ENCODE measurements at regions not wholly inside any gene's neighbourhood (a gene's known extent, or its start where the extent isn't known, plus 50 kb on each side); places are given as distances from the start of the nearest gene placed in this dataset.

DNA sequence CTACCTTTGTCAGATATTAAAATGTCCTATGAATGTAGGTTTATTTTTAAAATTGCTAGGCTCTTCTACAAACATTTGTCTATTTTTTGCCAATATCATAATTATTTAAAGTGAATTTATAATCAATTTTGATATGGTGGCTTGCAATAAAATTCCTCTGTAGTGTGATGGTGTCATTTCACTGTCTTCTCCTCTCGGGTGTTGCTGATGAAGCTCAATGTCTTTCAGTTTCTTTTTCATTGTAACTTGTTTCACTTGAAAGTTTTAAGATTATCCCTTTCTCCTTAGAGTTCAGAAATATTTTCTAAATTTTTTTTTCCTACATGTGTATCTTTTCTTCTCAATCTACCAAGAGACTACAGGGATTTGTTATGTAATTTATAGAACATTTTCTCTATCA is 267.1 kb upstream of the EDNRB start:
- H2AFZ ChIP-seq (ENCODE audit: low read length), result no peak overlapping the region
- CTCF ChIA-PET (ENCODE audit: low intra/inter-chr PET ratio, low total read pairs), result no interaction called here
- TF ChIP-seq SP4 (CRISPR knock-in tag; IDR thresholded peaks at IDR 0.05), result no peak
- TF ChIP-seq ZKSCAN1 (IDR thresholded peaks at IDR 0.05; ENCODE audit: low read length), result no peak
- no peak for TF ChIP-seq SAP130 (CRISPR knock-in tag; IDR thresholded peaks at IDR 0.05; ENCODE audit: low read depth)
- TF ChIP-seq KAT8 (CRISPR knock-in tag; IDR thresholded peaks at IDR 0.05), result no peak
- TF ChIP-seq, protein P1, sequence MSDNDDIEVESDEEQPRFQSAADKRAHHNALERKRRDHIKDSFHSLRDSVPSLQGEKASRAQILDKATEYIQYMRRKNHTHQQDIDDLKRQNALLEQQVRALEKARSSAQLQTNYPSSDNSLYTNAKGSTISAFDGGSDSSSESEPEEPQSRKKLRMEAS (IDR thresholded peaks at IDR 0.05), result no peak
- no peak for TF ChIP-seq ZBTB38 (CRISPR knock-in tag; IDR thresholded peaks at IDR 0.05)
- no peak for TF ChIP-seq ZNF891 (CRISPR knock-in tag; IDR thresholded peaks at IDR 0.05)
- TF ChIP-seq BHLHE40 (IDR thresholded peaks at IDR 0.05; ENCODE audit: low read length), result no peak
- no peak for TF ChIP-seq ZBTB8A (CRISPR knock-in tag; IDR thresholded peaks at IDR 0.05; ENCODE audit: borderline replicate concordance, low read depth)
- no peak for TF ChIP-seq ZNF547 (CRISPR knock-in tag; IDR thresholded peaks at IDR 0.05)
- no peak for TF ChIP-seq ZNF670 (CRISPR knock-in tag; IDR thresholded peaks at IDR 0.05; ENCODE audit: borderline replicate concordance)
- TF ChIP-seq ZNF468 (CRISPR knock-in tag; IDR thresholded peaks at IDR 0.05), result no peak
- TF ChIP-seq ZNF558 (CRISPR knock-in tag; IDR thresholded peaks at IDR 0.05; ENCODE audit: borderline replicate concordance), result no peak
- no peaks in the 10 kb centered on the region for H3K36me3 ChIP-seq (replicated peaks in 1 of 2; ENCODE audit: control insufficient read depth in 1 of 2, insufficient read depth in 2 of 2, low read length in 2 of 2)
- H3K27me3 ChIP-seq (ENCODE audit: control insufficient read depth in 1 of 2, insufficient read depth in 2 of 2, low read length in 2 of 2), result no peaks in the 10 kb centered on the region
- no TSS peak for BruUV-seq (replicated peaks)
- no peaks in the 10 kb centered on the region for H4K20me1 ChIP-seq (ENCODE audit: insufficient read depth, low read length)
- ATAC-seq (no peak), DNase-seq (ENCODE audit: low spot score) (no peak), FAIRE-seq (no peak)
- POLR2A ChIA-PET, result no interaction called here
- H3K79me2 ChIP-seq (ENCODE audit: insufficient read depth, low read length), result no peaks in the 10 kb centered on the region
- H3K4me3 ChIP-seq (replicated peaks in 1 of 3; ENCODE audit: insufficient read depth in 1 of 3, low read depth in 2 of 3, low read length in 3 of 3), result no peak overlapping the region
- WGBS (ENCODE audit: low lambda C conversion rate), result 0% methylated on average over 1 of the region's 1 CpG
- in situ Hi-C loops (cut with HindIII; ENCODE audit: extremely low pct_ligation_motif_present, low pct_unique_long_range_greater_than_20kb), result no loop called here
- no peaks in the 10 kb centered on the region for H3K9me3 ChIP-seq (ENCODE audit: low read length)
- no peak overlapping the region for H3K4me2 ChIP-seq (ENCODE audit: low read depth, low read length)
- H3K4me1 ChIP-seq (ENCODE audit: insufficient read depth, low read length), result no peaks in the 10 kb centered on the region
- intact Hi-C loops (cut with micrococcal nuclease; ENCODE audit: unreplicated experiment), result no loop called here
- H3K9ac ChIP-seq (ENCODE audit: insufficient read depth, low read depth, low read length), result no peak overlapping the region
- no peak overlapping the region for H3K27ac ChIP-seq (ENCODE audit: extremely low read length, insufficient read depth, low read length)

All from HepG2 (cell line).